GM12873 (cell line): ENCODE measurements at regions not wholly inside any gene's neighbourhood (a gene's known extent, or its start where the extent isn't known, plus 50 kb on each side); places are given as distances from the start of the nearest gene placed in this dataset.

Experiments used
- TF ChIP-seq, protein P1 (sequence below): IDR thresholded peaks from 2 replicates; pipeline ENCODE4 v1.5.1; 2012; ENCODE audit warnings: low read depth, mild to moderate bottlenecking, moderate library complexity, low read length, control low read depth; ENCODE audit not compliant: insufficient read depth; ENCODE audit errors: missing control alignments

DNA sequence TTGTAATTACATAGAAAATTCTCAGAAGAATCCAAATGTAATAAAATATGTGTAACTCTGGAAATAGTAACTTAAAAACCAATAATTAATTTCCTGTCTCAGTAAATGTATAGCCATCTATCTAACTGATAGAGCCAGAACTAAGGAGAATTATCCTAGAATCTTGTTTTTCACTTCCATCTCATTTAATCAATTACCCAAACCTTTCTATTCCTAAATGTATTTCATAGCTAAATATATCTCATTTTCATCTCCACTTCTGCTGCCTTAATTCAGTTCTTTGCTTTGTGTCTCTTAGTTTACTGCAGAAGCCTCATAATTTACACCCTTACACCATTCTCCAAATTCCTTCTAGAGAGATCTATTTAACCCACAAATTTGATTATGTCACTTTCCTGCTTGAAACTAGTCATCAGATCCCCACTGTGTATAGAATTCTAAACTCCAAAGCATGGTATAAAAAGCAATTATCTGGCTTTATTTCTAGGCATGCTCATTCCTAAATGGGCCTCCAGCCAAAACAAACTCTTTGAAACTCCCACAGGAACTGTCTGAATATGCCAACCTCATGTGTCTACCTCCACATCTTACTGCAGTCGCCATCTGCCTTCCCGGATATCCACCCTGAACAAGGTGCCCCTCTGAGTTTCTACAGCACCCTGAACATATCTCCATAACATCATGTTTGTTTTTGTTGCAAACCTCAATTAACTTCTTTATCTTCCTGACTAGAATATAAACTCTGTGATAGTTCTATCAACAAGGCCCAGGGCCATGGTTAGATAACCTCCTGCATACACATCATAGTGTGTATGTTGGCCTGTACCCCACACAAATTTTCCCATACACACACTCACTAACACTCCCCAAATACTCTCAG, 70.5 kb upstream of the ADTRP start:
- TF ChIP-seq, protein P1, sequence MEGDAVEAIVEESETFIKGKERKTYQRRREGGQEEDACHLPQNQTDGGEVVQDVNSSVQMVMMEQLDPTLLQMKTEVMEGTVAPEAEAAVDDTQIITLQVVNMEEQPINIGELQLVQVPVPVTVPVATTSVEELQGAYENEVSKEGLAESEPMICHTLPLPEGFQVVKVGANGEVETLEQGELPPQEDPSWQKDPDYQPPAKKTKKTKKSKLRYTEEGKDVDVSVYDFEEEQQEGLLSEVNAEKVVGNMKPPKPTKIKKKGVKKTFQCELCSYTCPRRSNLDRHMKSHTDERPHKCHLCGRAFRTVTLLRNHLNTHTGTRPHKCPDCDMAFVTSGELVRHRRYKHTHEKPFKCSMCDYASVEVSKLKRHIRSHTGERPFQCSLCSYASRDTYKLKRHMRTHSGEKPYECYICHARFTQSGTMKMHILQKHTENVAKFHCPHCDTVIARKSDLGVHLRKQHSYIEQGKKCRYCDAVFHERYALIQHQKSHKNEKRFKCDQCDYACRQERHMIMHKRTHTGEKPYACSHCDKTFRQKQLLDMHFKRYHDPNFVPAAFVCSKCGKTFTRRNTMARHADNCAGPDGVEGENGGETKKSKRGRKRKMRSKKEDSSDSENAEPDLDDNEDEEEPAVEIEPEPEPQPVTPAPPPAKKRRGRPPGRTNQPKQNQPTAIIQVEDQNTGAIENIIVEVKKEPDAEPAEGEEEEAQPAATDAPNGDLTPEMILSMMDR: no peak

DNA sequence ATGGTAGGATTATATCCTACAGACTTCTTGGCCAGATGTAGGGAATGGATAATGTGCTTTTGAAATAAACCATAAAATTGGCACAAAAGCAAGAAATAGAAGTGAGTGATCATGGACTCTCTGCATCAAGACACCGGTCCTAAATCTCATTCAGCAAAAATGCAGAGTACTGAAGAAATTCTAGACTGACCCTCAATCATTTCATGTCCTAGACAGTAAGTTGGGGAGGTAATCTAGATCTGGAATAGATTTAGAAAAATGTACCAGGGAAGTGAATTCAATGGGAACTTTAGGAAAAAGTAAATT, 69.7 kb upstream of the ADTRP start:
- TF ChIP-seq, protein P1: no peak

DNA sequence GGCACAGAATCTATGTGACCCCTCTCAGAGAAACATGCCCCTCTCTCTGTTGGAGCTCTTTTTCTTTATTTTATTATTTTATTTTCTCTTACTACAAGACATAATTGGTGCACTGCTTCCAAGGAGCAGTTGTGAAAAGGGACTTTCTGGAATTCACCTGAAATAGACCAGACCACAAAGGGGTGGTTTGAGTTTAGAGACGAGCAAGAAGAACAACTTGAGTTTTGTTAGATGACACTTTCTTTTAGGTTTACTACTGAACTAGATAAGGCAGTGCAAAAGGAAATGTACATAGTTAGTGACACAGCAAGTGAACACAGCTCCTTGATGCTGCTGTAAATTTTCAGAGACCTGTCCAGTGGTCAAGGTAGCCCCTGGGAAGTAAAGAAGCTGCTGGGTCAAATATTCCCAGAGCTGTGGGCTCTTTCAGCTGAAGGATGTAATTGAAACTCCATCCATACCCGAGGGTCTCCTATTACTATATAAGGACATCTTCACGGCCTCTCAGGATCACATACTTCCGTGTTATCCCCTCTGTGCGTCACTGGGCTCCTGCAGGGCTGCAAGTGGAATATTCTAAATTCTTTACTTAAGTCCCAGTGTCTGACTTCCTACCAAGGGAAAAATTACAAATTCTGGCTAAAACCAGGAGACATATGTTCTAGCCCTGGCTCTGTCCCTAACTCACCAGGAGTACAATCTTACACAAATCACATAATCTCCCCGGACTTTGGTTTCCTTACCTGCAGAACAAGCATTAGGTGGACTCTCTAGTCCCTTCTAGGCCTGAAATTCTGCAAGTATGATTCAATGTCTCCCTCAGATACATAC, 69.1 kb upstream of the ADTRP start:
- TF ChIP-seq, protein P1: no peak

DNA sequence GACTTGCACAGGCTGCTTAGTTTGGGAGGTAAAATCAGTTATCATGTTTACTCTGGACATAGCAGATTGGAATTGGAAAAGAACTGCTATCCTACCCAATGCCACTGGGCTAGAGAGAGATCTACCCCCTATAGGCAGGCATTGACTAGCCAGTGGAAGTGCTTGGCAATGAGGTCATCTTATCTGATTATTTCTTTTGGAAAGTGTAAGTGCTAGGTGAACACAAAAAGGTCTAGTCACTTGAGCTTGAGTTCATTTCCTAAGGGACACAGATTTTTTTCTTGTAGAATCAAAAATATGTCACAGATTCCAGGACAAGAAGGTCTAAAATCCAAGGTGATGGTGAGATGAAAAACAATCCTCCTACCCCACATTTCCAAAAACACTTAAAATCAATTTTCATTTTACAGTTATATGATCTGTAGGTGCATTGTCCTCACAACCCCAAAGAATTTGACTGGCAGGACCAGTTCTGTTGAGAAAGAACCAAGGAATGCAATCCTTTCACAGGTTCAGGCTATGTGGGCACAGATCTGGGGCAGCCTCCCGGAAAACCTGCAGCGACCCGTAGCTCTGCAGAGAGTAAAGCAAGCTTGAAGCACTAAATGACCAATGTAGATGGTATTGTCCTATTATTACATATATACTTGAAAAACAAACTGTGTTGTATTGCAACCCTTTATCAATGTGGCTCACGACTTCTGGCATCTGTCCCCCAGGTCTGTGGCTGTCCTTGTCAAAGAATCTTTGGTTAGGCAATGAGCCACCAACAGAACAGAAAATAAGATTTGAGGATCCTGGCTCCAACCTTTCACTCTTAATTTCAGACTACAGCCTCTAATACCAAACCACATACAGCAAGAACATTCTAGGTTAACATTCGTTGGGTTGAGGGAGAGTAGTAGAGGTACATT, 67.3 kb upstream of the ADTRP start:
- TF ChIP-seq, protein P1: no peak

DNA sequence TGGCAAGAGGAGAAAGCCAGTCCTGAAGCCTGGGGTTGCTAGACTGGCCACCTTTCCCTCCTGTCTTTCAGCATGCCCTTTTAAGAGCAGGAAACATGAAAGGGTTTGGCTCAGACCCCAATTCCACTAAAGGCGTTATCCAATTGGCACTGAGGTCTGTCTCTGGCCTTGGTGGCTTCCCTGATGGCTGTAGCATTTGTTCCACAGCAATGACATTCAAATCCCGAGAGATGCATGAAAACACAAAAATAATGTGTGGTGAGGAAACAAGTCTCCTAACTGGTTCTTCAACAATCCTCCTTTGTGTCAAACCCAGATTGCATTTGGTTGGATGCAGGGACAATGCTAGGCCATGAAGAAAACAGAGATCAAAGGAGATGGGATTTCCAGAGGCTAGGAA, 56.5 kb upstream of the ADTRP start:
- TF ChIP-seq, protein P1: no peak

DNA sequence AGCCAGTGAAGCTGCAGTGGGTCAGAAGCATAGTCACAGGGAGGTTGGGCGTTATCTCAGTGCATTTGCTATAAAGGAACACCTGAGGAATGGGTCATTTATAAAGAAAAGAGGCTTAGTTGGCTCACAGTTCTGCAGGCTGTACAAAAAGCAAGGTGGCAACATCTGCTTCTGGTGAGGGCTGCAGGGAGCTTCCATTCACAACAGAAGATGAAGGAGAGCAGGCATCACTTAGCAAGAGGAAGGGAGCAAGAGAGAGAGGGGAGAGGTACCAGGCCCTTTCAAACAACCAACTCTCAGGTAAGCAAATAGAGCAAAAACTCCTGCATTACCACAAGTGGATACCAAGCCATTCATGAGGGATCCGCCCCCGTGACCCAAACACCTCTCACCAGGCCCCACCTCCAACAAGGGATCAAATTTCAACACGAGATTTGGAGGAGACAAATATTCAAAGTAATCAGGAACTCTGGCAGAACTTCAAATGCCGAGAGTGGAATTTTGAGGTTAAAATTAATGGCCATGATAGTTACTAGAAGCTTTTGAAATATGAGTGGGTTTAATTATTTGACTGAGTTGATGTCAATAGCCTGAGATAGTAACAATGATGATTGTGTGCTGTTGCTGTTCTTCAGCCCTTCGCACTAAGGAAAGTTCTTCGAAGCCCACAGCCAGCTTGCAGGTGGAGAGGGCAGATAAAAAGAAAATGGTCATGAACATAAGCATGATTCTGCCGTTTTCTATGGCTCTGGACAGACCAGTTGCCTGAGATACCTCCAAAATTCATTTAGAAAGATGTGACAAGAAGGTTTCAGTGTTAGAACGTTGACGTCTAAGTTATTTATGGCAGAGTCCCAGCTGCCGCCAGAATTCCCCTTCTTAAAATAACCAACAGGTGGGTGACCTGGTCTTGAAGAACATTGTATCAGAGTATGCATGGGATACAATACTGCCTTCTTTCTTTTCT, 55.3 kb upstream of the ADTRP start:
- TF ChIP-seq, protein P1: no peak
